Suppressor macrophage (primary cell): ENCODE measurements at regions not wholly inside any gene's neighbourhood (a gene's known extent, or its start where the extent isn't known, plus 50 kb on each side); places are given as distances from the start of the nearest gene placed in this dataset.

Experiments used
- DNase-seq, 4 experiments: peaks; one replicate each; pipeline ENCODE4 v3.0.0-alpha.2; 2020 to 2022

DNA sequence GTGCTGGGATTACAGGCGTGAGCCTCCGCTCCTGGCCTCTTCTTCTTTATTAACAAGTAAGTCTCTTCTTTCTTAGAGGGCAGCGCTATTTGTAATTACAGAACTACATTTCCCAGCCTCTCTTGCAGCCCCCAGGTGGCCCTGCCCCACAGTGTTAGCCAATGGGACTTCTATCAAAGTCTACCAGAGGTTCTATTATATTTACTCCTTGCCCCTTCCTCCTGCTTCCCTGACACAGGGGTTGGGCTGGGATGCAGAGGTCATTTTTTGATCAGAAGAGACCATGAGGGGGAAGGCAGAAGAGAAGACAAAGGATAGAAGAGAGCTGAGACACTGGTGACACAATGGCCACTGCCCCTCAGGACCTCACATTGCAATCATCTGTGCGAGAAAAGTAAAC, 224.2 kb downstream of the SYK start:
- DNase-seq: no peak

DNA sequence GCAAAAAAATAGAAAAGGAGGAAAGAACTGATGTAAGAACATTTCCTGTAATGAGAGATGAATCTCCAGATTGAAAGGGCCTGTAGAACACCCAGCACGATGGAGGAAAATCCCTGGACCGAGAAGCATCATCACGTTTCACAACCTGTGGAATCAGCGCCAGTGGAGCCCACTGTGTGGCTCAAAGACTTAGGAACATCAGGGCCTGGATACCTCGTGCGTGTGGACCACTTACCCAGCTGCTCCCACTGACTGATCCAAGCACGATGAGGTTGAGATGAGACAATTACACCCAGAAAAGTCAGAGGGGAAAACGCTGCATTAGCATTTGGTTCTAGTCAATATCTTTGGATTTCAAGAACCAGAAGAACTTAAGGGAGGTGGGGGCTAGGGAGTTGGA, 224.6 kb downstream of the SYK start:
- no peak for DNase-seq

DNA sequence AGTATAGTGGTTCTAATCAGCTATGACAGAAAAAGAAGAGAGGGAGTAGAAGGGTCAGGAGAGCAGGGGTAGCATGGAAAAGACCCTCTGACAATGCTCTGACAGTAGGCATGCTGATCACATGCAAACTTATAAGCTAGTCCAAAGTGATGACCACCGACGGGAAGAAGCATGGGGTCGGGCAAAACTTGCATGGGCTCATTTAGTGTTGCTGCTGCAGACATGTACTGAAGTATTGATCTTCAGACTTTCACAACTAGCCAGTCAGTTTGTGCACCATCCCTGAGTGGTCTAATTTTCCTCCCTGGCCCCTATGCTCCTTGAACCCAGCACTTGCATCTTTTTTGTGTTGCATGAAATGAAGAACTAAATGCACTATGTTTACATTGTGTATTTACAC, 225.4 kb downstream of the SYK start:
- DNase-seq: no peak

DNA sequence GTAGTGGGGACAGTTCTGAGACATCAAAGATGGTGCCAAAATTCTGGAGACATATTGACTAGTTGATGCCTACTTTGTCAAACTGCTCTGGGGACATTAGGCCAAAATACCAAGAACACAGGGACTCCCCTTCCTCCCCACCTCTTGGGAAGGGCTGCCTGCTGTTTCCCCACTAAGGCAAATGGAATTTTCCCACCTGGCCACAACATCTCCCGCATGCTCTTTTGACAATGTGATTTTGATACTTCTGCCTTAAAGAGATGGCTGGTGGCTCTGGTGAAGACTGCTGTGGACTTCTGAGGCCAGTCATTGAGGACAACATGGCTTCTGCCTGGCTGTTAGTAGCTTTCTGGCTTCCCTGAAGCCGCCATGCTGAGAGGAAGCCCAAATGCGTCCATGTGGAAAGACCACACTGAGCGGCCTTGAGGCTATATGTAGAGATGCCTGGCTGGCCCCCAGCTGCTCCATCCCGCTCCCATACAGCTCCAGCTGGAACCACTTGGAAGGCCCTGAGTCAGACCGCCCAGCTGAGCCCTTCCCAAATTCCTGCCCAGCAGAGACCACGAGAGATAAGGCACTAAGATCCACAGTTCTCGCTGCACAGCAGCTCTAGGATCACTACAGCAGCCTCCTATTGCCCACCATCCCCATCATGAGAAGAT, 226.7 kb downstream of the SYK start:
- no peak for DNase-seq

DNA sequence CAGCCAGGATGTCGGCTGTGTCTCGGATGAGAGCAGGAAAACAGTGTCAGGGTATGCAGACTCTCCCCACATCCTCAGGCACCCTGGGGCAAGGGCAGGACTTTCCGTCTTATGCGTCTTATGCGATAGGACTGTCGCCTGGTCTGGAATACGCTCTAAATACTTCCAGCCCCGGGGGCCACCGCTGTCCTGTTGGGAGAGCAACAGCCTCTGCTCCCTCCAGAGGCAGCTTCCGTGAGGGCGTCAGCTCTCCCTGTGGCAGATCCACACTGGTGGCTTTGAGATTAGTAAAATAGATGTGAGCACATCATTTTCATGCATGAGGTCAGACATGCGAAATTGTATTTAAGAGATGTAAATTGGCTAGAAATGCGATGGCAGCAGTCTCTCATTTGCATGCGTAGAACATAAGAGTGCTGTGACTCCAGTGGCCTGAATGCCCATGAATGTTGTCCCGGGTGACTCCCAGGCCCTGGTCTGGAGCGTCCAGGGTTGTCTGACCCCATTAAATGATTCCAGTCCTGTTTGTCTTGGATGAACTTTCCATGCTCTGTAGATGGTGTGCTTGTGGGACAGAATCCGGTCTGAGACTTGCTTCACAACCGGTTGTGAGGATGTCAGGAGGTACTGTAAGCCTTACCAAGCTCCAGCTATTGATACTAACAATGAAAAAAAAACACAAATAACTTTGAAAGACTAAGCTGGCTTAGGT, 228.2 kb downstream of the SYK start:
- DNase-seq: no peak

DNA sequence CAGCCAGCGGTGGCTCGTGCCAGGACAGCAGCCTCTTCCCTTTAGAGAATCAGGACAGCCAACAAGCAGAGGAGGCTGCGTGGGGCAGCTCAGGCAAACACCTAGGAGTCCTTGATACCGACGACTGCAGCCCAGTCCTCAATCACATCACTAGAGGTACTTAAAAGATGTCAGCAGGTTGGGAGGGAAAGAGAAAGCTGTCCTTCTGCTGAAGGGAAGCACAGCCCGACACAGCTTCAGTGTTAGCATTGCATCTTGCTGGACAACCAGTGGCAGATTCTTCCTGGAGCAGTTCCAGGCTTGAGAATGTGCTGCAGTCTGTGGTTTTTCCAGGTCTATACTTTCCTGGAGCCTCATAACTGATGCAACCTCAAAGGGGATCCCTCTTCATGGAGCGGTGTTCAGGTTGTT, 230.5 kb downstream of the SYK start:
- no peak for DNase-seq

DNA sequence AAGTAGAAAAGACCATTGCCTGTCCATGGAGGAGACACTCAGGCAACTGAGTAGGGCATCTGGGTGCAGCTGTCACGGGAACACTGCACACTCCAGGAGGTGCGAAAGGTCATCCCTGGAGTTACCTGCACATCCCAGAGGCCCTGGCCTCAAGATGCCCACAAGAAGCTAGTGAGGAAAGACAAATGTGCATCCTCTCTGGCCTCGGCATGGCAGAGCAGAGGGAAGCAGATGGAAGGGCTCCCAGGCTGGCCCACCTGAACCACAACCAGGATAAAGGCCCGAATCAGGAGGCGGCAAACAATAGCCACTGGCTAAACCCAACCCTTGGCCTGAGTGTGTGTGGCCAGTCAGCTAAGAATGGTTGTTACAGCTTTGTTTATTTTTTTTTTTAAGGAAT, 231.7 kb downstream of the SYK start:
- no peak for DNase-seq

DNA sequence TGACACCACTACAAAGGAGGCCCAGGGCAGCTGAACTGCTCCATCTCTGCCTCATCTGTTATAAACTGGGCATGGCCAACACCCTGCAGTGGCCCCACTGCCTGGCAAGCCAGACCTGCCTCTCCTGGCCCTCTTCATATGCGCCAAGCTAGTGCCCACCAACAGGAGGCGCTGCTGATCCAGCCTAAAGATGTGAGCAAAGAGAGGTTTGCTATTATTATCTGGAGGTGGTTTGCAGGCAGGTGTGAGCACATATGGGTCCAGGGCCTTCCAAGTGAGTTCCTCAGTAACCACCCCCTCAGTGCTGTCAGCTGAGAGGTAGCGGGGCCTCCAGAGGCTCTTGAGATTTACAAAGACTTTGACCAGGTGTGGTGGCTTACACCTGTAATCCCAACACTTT, 232.2 kb downstream of the SYK start:
- DNase-seq: peak; percentile 47 to 61 (median 54)

DNA sequence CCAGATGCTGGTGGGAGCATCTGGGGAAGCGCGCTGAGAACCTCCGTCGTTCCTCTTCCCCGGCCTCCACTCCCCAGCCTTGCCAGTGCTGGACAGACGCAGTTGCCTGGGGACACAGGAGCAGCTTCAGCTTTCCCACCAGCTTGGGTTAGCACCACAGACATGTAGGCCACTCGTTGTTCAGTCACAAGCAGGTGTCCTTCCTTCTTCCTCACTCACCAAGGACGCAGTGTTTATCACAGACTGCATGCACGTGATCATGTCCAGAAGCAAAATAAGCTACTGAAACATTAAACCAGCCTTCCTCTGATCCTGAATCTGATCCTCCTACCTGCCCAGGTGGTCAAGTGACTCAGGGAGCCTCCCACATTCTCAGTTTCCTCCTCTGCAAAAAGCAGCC, 232.9 kb downstream of the SYK start:
- no peak for DNase-seq

DNA sequence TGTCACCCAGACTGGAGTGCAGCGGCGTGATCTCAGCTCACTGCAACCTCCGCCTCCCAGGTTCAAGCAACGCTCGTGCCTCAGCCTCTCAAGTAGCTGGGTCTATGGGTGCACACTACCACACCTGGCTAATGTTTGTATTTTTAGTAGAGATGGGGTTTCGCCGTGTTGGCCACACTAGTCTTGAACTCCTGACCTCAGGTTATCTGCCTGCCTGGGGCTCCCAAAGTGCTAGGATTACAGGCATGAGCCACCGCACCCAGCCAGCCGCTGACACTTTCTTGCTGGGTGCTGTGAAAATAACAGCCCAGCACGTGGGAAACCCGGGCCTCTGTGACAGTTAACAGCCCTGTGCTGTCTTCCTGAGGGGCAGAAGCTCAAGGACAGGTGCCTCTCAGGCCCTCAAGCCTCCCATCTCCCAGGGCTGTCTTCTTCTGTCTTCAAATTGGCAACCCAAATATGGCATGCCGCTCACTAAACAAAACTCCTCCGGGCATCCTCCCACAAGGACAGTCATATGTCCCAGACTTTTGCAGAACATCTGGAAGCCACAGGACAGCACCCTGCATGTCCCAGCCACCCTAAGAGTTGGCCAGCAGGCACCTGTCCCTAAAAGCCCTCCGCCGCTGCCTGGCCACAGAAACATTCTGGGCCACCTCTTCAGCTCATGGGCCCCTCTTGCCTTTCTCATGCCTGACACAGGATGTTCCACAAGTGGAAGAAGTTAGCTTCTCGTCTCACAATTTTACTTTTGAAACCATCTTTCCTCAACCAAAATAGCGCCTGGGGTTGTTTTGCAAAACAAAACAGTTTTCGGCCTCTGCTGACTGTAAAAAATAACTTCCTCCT, 233.6 kb downstream of the SYK start:
- DNase-seq: peak in 1 of 4 experiments; percentile 19

DNA sequence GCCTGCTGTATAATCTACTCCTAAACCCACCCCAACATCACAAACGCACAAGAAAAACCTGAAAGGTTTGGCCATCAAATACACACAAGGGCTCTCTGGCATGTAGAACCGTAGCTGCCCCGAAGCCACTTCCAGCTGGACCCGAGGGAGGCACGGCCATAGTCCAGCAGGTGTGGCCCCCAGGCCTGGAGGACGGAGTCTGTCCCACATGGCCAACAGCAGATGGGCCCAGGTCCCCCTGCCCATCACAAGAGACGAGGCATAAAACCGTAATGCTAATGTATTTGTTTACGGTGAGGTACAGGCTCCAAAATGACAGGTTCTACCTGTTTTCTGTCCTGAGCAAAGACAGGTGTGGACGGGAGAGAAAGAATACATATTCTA, 234.2 kb downstream of the SYK start:
- DNase-seq: no peak

DNA sequence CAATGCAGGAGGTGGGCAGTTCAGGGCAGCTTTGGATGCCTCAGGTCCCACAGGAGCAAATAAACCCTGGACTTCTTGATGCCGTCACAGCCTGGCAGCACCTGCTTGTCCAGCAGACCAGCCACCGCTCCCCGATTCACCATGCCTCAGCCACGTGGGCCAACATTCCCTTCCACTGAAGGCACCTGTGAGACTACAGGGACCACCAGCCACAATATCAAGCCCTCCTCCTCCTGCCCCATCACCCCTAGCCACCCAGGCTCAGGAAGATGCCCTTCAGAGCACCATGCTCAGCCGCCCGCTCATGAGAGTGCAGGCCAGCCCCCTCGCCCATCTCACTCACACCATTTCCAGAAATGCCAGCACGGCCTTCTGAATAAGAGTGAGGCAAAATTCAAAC, 234.7 kb downstream of the SYK start:
- no peak for DNase-seq

DNA sequence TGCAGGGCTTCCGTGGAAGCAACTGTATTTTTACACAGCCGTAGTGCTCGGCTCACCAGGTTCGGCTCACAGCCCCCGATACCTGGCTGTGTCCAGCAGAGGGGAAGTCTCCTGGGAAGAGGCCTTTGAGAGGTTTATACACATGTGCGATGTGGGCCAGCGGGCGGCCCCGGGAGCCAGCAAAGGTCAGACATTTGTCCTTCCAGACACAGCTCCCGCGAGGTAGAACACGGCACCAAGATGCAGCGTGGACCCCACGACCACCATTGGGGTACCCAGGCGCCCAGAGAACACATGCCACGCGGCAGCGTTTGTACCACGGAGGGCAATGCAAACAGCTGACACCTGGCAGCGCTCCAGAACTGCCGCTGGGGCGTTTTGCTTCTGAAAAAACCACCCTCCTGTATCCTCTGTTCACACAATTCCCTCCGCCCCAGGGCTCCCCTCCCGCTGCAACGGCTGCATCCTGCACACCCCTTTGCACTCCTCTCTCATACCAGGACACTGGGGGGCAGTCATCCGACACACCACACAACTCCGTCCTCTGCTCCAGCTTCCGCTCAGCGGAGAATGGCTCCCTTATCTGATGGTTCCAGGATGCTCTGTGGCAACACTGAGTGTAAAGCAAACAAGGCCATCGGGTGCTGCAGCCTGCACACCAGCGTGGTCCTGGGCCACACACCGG, 235.3 kb downstream of the SYK start:
- peak; percentile 67 to 81 (median 79) for DNase-seq

DNA sequence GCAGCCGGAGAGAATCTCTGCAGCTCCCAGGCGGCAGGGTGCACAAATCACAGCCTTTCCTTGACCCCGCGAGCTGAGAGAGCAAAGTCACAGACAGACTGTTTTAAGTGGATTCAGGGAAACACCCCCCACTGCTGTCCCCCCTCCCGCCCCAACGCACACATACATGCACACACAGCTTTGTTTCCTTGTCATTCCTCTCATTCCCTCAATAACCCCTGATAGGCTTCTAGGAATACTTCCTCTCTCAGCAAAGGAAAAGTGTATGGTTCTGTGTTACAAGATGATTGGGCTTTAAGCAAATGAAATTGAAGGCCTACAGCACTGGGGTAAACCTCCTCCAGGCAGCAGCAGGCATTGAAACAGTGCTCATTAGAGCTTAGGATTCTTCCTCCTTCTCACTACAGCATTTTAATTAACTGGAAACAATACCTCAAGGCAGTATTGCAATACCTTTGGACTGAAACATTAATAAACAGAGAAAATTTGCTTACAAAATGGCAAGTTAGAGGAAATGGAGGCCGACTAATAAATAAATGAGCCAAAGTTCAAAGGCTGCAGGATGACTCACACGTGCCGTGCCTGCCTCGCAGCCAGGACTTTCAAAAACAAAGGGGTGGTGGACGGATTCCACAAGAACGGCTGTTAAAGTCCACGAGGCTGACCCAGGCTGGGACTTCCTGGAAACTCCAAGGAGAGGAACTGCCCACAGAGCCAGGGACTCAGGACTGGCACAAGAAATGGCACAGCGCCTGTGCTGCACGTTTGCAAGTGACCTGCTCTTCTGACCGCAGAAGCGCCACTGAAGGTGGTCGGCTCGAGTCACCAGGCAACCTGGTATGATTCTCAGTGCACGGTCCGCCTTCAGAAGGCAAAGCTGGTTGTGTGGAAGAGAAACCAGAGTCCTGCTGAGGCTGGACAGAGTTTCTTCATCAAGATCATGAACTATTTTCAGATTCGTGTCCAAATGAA, 236.2 kb downstream of the SYK start:
- DNase-seq: peak; percentile 74 to 85 (median 82)

DNA sequence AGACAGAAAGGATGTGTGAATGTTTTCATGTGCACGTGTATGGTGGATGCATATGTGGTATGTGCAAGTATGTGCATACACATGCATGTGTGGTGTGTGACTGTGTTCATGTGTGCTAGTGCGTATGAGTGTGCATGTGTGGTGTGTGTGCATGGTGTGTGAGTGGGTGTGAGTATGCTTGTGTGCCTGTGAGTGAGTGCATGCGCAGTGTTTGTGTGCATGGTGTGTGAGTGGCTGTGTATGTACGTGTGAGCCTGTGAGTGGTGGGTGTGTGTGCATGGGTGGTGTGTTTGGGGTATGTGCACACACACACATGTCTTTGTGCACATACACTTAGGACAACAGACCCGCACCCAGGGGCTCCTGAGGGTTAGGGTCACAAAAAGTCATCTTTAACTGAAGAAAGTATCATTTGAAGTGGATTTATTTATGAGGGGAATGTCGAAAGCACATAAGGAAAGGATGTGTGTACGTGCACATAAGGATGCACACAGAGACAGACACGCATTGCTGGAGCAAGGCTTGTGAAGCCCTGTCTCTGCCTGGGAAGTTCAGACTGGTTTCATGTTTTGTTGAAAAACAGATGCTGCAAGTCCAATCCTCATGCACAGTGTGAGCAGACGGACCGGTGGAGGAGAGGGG, 237.0 kb downstream of the SYK start:
- DNase-seq: no peak

DNA sequence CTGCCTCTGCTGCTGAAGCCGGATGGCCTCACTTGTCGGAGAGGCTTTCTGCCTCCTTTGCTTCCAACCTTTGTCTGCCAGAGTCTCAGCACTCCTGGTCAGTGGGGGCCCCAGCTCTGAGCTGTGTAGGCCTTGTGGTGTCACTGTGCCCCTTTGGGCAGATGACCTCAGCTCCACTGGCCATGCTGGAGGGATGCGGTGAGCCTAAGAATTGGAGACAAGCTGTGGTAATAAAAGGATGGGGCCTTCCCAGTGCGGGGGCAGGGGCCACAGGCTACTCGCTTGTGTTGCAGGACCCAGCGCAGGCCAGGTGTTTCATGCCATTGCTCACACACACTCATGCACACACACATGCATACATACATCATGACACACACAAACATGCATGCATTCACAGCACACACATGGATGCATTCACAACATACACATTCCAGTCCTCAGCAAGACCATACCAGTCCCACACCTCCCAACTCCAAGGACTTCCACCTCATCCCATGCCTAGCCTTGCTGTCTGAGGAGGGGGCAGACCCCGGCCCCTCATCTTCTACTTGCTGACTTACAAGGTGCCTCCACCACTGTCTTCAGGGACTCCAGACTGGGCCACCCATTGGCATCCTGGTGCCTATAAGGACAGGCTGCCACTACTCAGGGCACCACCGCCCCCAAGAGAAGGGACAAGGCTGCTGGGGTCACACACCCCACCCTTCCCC, 237.7 kb downstream of the SYK start:
- no peak for DNase-seq

DNA sequence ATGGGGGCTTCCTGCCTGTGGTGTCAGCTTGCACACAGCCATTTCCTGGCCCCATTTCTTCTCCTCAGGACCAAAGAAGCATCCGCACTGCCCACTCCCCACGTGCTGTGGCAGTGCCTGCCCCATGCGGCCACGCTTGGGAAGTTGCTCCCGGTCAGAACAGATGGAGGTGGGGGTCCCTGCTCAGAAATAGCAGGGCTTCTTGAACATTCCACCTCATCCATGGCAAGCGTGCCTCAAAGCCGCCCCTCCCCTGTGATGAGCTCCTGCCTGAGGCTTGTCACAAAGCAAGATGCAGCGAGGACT, 238.2 kb downstream of the SYK start:
- DNase-seq: no peak

DNA sequence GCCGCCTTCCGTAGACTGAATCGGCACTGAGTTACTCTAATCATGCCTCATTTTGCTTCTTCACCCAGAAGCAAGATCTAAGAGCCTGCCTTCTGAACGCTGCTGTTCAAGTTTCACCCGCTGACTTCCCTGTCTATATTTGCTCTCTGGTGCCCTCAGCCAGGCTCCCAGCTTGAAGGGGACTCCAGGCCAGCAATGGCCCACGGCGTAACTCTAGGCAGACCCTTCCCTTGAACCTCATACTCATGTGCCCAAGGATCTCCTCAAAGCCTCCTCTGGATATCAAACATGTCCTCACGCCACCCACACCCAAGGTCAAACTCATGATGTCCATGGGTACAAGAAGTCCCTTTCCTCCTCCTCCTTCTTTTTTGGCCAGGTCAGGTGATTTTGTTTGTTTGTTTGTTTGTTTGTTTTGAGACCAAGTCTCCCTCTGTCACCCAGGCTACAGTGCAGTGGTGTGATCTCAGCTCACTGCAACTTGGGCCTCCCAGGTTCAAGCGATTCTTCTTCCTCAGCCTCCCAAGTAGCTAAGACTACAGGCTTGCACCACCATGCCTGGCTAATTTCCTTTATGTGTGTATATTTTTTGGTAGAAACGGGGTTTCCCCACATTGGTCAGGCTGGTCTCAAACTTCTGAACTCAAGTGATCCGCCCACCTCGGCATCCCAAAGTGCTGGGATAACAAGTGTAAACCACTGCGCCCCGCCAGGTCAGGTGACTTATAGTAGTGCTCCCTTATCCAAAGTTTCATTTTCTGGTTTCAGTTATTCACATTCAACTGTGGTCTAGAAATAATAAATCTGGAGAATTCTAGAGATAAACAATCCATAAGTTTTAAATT, 239.0 kb downstream of the SYK start:
- DNase-seq: no peak

DNA sequence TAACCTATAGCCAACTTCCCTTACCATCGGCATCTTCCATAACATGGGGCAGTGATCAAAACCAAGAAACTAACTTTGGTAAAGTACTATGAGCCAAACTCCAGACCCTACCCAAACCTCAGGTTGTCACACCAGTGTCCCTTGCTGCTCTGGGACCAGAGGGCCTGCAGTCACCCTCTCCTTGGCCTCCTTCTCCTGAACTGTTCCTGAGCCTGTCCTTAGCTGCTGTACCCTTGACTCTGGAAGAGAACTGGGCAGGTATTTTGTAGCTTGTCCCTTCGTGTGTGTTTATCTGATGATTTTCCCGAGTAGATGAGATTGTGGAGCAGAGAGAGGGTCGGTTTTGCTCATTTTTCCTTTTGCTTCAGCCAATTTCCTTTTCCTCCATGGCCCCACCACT, 240.4 kb downstream of the SYK start:
- DNase-seq: no peak

DNA sequence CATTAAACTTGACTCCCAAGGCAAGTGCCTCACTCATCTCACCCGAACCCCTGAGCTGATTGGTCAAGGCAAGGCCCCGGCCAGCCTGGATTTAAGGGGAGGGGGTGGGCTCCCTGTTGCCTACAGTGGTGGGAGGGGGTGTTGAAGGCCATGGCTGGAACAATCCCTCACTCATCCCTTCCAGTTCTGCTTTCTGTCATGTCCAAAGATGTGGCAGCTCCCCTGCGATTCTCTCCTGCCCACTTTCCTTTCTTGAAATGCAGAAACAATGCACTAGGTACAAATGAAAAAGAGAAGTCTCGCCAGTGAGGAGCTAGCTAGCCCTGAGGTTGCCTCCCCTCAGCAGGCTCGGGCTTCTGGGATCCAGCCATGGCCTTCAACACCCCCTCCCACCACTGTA, 240.9 kb downstream of the SYK start:
- DNase-seq: no peak
